Esophagus squamous epithelium (tissue), 4 donors: ENCODE measurements at regions not wholly inside any gene's neighbourhood (a gene's known extent, or its start where the extent isn't known, plus 50 kb on each side); places are given as distances from the start of the nearest gene placed in this dataset.

Experiments used
- POLR2A ChIP-seq, 4 donors: fragments of 450-650 bp; IDR thresholded peaks; one replicate each; pipeline ENCODE4 v1.6.1; 2017; ENCODE audit warnings: antibody characterized with exemption in 4 of 4, mild to moderate bottlenecking in 4 of 4, moderate library complexity in 3 of 4
- TF ChIP-seq, protein P1 (sequence below), 6 experiments: fragments of 450-650 bp in 4 of 6; fragments of 200-600 bp in 2 of 6; sonication (generic) in 2 of 6; IDR thresholded peaks; one replicate each; pipeline ENCODE4 v1.5.1; 2016 to 2019; ENCODE audit warnings: antibody characterized with exemption in 6 of 6, mild to moderate bottlenecking in 4 of 6, moderate library complexity in 4 of 6

DNA sequence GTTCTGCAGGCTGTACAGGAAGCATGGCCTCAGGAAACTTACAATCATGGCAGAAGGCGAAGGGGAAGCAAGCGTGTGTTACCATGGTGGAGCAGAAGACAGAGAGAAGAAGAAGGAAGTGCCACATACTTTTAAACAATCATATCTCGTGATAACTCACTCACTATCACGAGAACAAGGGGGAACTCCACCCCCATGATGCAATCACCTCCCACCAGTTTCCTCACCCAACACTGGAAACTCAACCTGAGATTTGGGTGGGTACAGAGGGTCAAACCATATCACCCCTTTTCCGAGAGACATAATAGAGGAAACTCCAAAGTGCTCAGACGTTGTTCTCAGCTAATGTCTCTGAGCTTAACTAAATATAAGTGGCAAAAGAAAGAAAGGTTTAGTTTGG is 186.3 kb upstream of the MME start:
- TF ChIP-seq POLR2A (IDR thresholded peaks at IDR 0.05), result no peak
- TF ChIP-seq, protein P1, sequence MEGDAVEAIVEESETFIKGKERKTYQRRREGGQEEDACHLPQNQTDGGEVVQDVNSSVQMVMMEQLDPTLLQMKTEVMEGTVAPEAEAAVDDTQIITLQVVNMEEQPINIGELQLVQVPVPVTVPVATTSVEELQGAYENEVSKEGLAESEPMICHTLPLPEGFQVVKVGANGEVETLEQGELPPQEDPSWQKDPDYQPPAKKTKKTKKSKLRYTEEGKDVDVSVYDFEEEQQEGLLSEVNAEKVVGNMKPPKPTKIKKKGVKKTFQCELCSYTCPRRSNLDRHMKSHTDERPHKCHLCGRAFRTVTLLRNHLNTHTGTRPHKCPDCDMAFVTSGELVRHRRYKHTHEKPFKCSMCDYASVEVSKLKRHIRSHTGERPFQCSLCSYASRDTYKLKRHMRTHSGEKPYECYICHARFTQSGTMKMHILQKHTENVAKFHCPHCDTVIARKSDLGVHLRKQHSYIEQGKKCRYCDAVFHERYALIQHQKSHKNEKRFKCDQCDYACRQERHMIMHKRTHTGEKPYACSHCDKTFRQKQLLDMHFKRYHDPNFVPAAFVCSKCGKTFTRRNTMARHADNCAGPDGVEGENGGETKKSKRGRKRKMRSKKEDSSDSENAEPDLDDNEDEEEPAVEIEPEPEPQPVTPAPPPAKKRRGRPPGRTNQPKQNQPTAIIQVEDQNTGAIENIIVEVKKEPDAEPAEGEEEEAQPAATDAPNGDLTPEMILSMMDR (IDR thresholded peaks at IDR 0.05), result no peak
